ENCODE measurements at regions not wholly inside any gene's neighbourhood (a gene's known extent, or its start where the extent isn't known, plus 50 kb on each side); places are given as distances from the start of the nearest gene placed in this dataset.

GRCh38 chr14:32020882-32021281 lies 56.2 kb upstream of the ARHGAP5 start:
- no peak for DNase-seq (ENCODE audit: low read depth)
- in situ Hi-C loops (cut with HindIII; ENCODE audit: low sequenced_read_pairs), result no loop called here
- no peak for TF ChIP-seq CTCF (IDR thresholded peaks at IDR 0.05; ENCODE audit: low read depth, low read length, missing control alignments)
- no peak overlapping the region for H3K4me3 ChIP-seq (ENCODE audit: low read depth, low read length)

- no peak for TF ChIP-seq CTCF (IDR thresholded peaks at IDR 0.05; ENCODE audit: low read depth, low read length, missing control alignments)
- H3K4me3 ChIP-seq (ENCODE audit: low read depth, low read length), result no peak overlapping the region
- DNase-seq (ENCODE audit: low read depth), result no peak
- in situ Hi-C loops (cut with HindIII; ENCODE audit: low sequenced_read_pairs), result no loop called here
Measured at GRCh38 chr14:32021341-32021740, 55.8 kb upstream of the ARHGAP5 start.

GRCh38 chr14:32022525-32022924 lies 54.6 kb upstream of the ARHGAP5 start:
- TF ChIP-seq CTCF (IDR thresholded peaks at IDR 0.05; ENCODE audit: low read depth, low read length, missing control alignments), result no peak
- in situ Hi-C loops (cut with HindIII; ENCODE audit: low sequenced_read_pairs), result no loop called here
- H3K4me3 ChIP-seq (ENCODE audit: low read depth, low read length), result no peak overlapping the region
- DNase-seq (ENCODE audit: low read depth), result no peak

- H3K4me3 ChIP-seq (ENCODE audit: low read depth, low read length), result no peak overlapping the region
- no peak for TF ChIP-seq CTCF (IDR thresholded peaks at IDR 0.05; ENCODE audit: low read depth, low read length, missing control alignments)
- no peak for DNase-seq (ENCODE audit: low read depth)
- in situ Hi-C loops (cut with HindIII; ENCODE audit: low sequenced_read_pairs), result no loop called here
Measured at GRCh38 chr14:32022938-32023466, 54.1 kb upstream of the ARHGAP5 start.

- in situ Hi-C loops (cut with HindIII; ENCODE audit: low sequenced_read_pairs), result no loop called here
- no peak for TF ChIP-seq CTCF (IDR thresholded peaks at IDR 0.05; ENCODE audit: low read depth, low read length, missing control alignments)
- DNase-seq (ENCODE audit: low read depth), result no peak
- no peak overlapping the region for H3K4me3 ChIP-seq (ENCODE audit: low read depth, low read length)
Measured at GRCh38 chr14:32023540-32023939, 53.6 kb upstream of the ARHGAP5 start.

- in situ Hi-C loops (cut with HindIII; ENCODE audit: low sequenced_read_pairs), result no loop called here
- H3K4me3 ChIP-seq (ENCODE audit: low read depth, low read length), result no peak overlapping the region
- no peak for TF ChIP-seq CTCF (IDR thresholded peaks at IDR 0.05; ENCODE audit: low read depth, low read length, missing control alignments)
- DNase-seq (ENCODE audit: low read depth), result no peak
Measured at GRCh38 chr14:32027255-32027939, 49.7 kb upstream of the ARHGAP5 start.

Measured in astrocyte of the cerebellum (primary cell).